LHCN-M2 (cell line): ENCODE measurements at regions not wholly inside any gene's neighbourhood (a gene's known extent, or its start where the extent isn't known, plus 50 kb on each side); places are given as distances from the start of the nearest gene placed in this dataset.

ENCODE experiments used
- DNase-seq: peaks from one replicate; pipeline ENCODE4 v3.0.0-alpha.2; 2012; ENCODE audit warnings: low read depth

- no peak for DNase-seq
These were observed 161.8 kb upstream of the MAP1B start for GRCh38 chr5:71945436-71945835.

GRCh38 chr5:71946343-71947030 lies 160.8 kb upstream of the MAP1B start:
- no peak for DNase-seq

- no peak for DNase-seq
These were observed 159.1 kb upstream of the MAP1B start for GRCh38 chr5:71948206-71948605.

GRCh38 chr5:71949772-71950171 lies 157.5 kb upstream of the MAP1B start:
- DNase-seq: no peak

GRCh38 chr5:71953866-71954265 lies 153.4 kb upstream of the MAP1B start:
- no peak for DNase-seq

- DNase-seq: no peak
These were observed 152.9 kb upstream of the MAP1B start for GRCh38 chr5:71954329-71954728.

GRCh38 chr5:71955723-71956122 lies 151.6 kb upstream of the MAP1B start:
- DNase-seq: no peak

- DNase-seq: no peak
These were observed 149.9 kb upstream of the MAP1B start for GRCh38 chr5:71957292-71957898.

GRCh38 chr5:71960195-71960594 lies 147.1 kb upstream of the MAP1B start:
- peak; percentile 7 for DNase-seq

- no peak for DNase-seq
These were observed 145.5 kb upstream of the MAP1B start for GRCh38 chr5:71961786-71962185.

GRCh38 chr5:71969460-71969859 lies 137.8 kb upstream of the MAP1B start:
- no peak for DNase-seq

- DNase-seq: no peak
These were observed 135.4 kb upstream of the MAP1B start for GRCh38 chr5:71971862-71972261.

- DNase-seq: no peak
These were observed 134.3 kb upstream of the MAP1B start for GRCh38 chr5:71972777-71973473.

- DNase-seq: no peak
These were observed 133.7 kb upstream of the MAP1B start for GRCh38 chr5:71973563-71973962.

GRCh38 chr5:71974165-71974564 lies 133.1 kb upstream of the MAP1B start:
- peak; percentile 64 for DNase-seq

- peak; percentile 61 for DNase-seq
These were observed 132.7 kb upstream of the MAP1B start for GRCh38 chr5:71974622-71975021.

- DNase-seq: no peak
These were observed 130.8 kb upstream of the MAP1B start for GRCh38 chr5:71976449-71976848.

GRCh38 chr5:71977311-71977710 lies 130.0 kb upstream of the MAP1B start:
- DNase-seq: no peak

- DNase-seq: no peak
These were observed 129.1 kb upstream of the MAP1B start for GRCh38 chr5:71978216-71978615.

GRCh38 chr5:71982717-71983395 lies 124.4 kb upstream of the MAP1B start:
- no peak for DNase-seq

GRCh38 chr5:71986101-71986500 lies 121.2 kb upstream of the MAP1B start:
- DNase-seq: no peak

- no peak for DNase-seq
These were observed 118.5 kb upstream of the MAP1B start for GRCh38 chr5:71988808-71989207.
